ENCODE measurements at regions not wholly inside any gene's neighbourhood (a gene's known extent, or its start where the extent isn't known, plus 50 kb on each side); places are given as distances from the start of the nearest gene placed in this dataset.

DNA sequence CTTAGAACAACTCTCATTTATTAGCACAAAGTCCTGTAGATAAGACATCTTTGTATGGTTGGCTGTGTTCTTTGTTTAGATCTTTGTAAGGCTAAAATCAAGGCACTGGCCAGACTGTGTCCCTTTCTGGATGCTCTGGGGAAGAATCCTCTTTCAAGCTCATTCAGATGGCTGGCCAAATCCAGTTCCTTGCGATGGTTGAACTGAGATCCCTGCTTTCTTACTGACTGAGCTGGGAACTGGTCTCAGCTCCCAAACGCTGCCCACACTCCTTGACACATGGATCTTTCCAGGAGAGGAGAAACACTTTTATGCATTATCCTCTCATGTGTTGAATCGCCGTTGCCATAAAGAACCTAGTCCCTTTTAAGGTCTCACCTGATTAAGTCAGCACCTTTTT is 586.5 kb upstream of the IGFBP3 start:
- Histone ChIP-seq H3K4me1 (ENCODE audit: insufficient read depth, low read length, poor library complexity, severe bottlenecking) (no peaks in the 10 kb centered on the region), H3K4me3 (ENCODE audit: low read depth, low read length, poor library complexity, severe bottlenecking) (no peak overlapping the region), H3K79me2 (ENCODE audit: insufficient read depth, low read depth, low read length) (no peaks in the 10 kb centered on the region), H3K4me2 (ENCODE audit: low read length) (no peak overlapping the region), H4K20me1 (ENCODE audit: insufficient read depth, low read length) (no peaks in the 10 kb centered on the region), H3K27ac (ENCODE audit: low read depth, low read length, poor library complexity, severe bottlenecking) (no peak overlapping the region), H2AFZ (ENCODE audit: low read length) (no peak overlapping the region), H3K9me2 (ENCODE audit: insufficient read depth, low read length) (no peaks in the 10 kb centered on the region), H3K36me3 (ENCODE audit: insufficient read depth, low read length) (no peaks in the 10 kb centered on the region), H3K9me3 (ENCODE audit: low read length) (no peaks in the 10 kb centered on the region)
- no peak for DNase-seq (ENCODE audit: low spot score)
- ChIA-PET POLR2A (no interaction called here), CTCF (ENCODE audit: unreplicated experiment) (no interaction called here)
- intact Hi-C loops (cut with micrococcal nuclease; ENCODE audit: unreplicated experiment): no loop called here
- BruUV-seq (replicated peaks): no TSS peak
- no peak for TF ChIP-seq EZH2phosphoT487 (IDR thresholded peaks at IDR 0.05; ENCODE audit: borderline replicate concordance, low read depth, low read length)
- TF ChIP-seq, protein P1, sequence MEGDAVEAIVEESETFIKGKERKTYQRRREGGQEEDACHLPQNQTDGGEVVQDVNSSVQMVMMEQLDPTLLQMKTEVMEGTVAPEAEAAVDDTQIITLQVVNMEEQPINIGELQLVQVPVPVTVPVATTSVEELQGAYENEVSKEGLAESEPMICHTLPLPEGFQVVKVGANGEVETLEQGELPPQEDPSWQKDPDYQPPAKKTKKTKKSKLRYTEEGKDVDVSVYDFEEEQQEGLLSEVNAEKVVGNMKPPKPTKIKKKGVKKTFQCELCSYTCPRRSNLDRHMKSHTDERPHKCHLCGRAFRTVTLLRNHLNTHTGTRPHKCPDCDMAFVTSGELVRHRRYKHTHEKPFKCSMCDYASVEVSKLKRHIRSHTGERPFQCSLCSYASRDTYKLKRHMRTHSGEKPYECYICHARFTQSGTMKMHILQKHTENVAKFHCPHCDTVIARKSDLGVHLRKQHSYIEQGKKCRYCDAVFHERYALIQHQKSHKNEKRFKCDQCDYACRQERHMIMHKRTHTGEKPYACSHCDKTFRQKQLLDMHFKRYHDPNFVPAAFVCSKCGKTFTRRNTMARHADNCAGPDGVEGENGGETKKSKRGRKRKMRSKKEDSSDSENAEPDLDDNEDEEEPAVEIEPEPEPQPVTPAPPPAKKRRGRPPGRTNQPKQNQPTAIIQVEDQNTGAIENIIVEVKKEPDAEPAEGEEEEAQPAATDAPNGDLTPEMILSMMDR (conservative IDR thresholded peaks at IDR 0.05; ENCODE audit: low read length): no peak

DNA sequence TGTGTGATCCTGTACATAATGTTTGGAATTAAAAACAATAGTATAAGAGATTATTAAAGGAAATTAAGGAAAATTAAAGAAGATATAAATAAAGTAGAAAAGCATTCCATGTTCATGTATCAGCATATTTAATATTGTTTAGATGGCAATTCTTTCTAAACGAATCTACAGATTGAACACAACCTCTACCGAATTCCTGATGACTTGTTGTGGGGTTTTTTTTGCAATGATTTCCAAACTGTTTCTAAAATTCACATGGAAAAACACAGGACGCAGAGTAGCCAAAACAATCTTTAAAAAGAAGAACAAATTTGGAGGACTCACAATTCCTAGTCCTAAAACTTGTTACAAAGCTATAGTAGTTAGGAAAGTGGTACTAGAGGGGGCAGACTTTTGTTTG is 573.4 kb upstream of the IGFBP3 start:
- Histone ChIP-seq H3K9me2 (ENCODE audit: insufficient read depth, low read length) (no peaks in the 10 kb centered on the region), H4K20me1 (ENCODE audit: insufficient read depth, low read length) (no peaks in the 10 kb centered on the region), H3K4me2 (ENCODE audit: low read length) (no peak overlapping the region), H3K79me2 (ENCODE audit: insufficient read depth, low read depth, low read length) (no peaks in the 10 kb centered on the region), H3K9me3 (ENCODE audit: low read length) (no peaks in the 10 kb centered on the region), H3K4me1 (ENCODE audit: insufficient read depth, low read length, poor library complexity, severe bottlenecking) (no peaks in the 10 kb centered on the region), H3K36me3 (ENCODE audit: insufficient read depth, low read length) (no peaks in the 10 kb centered on the region), H3K27ac (ENCODE audit: low read depth, low read length, poor library complexity, severe bottlenecking) (no peak overlapping the region), H3K4me3 (ENCODE audit: low read depth, low read length, poor library complexity, severe bottlenecking) (no peak overlapping the region), H2AFZ (ENCODE audit: low read length) (no peak overlapping the region)
- no peak for TF ChIP-seq EZH2phosphoT487 (IDR thresholded peaks at IDR 0.05; ENCODE audit: borderline replicate concordance, low read depth, low read length)
- TF ChIP-seq, protein P1 (conservative IDR thresholded peaks at IDR 0.05; ENCODE audit: low read length): no peak
- ChIA-PET POLR2A (no interaction called here), CTCF (ENCODE audit: unreplicated experiment) (no interaction called here)
- no TSS peak for BruUV-seq (replicated peaks)
- DNase-seq (ENCODE audit: low spot score): no peak
- intact Hi-C loops (cut with micrococcal nuclease; ENCODE audit: unreplicated experiment): no loop called here

DNA sequence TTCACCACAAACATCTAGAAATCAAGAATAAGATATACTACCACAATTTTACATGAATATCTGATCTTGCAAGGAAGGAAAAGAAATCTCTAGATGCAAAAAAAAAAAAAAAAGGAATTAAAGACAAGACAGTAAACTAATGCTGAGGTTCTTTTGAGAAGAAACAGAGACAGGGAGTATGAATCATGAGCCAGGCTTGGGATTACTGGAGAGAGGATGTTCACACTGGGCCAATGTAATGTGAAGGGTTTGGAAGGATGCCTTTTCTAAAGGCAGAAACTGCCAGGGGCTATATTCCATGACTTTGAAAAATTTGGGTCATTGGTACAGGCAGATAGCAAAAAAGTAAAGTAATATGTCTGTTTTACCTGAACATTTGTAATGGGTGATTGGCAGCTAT is 573.0 kb upstream of the IGFBP3 start:
- TF ChIP-seq EZH2phosphoT487 (IDR thresholded peaks at IDR 0.05; ENCODE audit: borderline replicate concordance, low read depth, low read length): no peak
- TF ChIP-seq, protein P1 (conservative IDR thresholded peaks at IDR 0.05; ENCODE audit: low read length): no peak
- Histone ChIP-seq H3K36me3 (ENCODE audit: insufficient read depth, low read length) (no peaks in the 10 kb centered on the region), H3K4me2 (ENCODE audit: low read length) (no peak overlapping the region), H3K4me3 (ENCODE audit: low read depth, low read length, poor library complexity, severe bottlenecking) (no peak overlapping the region), H3K4me1 (ENCODE audit: insufficient read depth, low read length, poor library complexity, severe bottlenecking) (no peaks in the 10 kb centered on the region), H3K9me3 (ENCODE audit: low read length) (no peaks in the 10 kb centered on the region), H3K79me2 (ENCODE audit: insufficient read depth, low read depth, low read length) (no peaks in the 10 kb centered on the region), H2AFZ (ENCODE audit: low read length) (no peak overlapping the region), H3K27ac (ENCODE audit: low read depth, low read length, poor library complexity, severe bottlenecking) (no peak overlapping the region), H4K20me1 (ENCODE audit: insufficient read depth, low read length) (no peaks in the 10 kb centered on the region), H3K9me2 (ENCODE audit: insufficient read depth, low read length) (no peaks in the 10 kb centered on the region)
- POLR2A ChIA-PET: no interaction called here
- CTCF ChIA-PET (ENCODE audit: unreplicated experiment): no interaction called here
- no peak for DNase-seq (ENCODE audit: low spot score)
- no TSS peak for BruUV-seq (replicated peaks)
- intact Hi-C loops (cut with micrococcal nuclease; ENCODE audit: unreplicated experiment): no loop called here
